Ishikawa (cell line): ENCODE measurements at regions not wholly inside any gene's neighbourhood (a gene's known extent, or its start where the extent isn't known, plus 50 kb on each side); places are given as distances from the start of the nearest gene placed in this dataset.

Experiments
- CEBPB ChIP-seq: IDR thresholded peaks from 2 replicates; pipeline ENCODE4 v1.6.1; 2012
- CREB1 ChIP-seq: IDR thresholded peaks from 2 replicates; pipeline ENCODE4 v1.6.1; 2012; ENCODE audit warnings: low read depth
- EGR1 ChIP-seq: IDR thresholded peaks from 2 replicates; pipeline ENCODE4 v1.6.1; 2012
- EP300 ChIP-seq: IDR thresholded peaks from 2 replicates; pipeline ENCODE4 v1.6.1; 2012; ENCODE audit warnings: borderline replicate concordance
- FOXM1 ChIP-seq: IDR thresholded peaks from 2 replicates; pipeline ENCODE4 v1.6.1; 2012; ENCODE audit warnings: low read depth, borderline replicate concordance
- MAX ChIP-seq: IDR thresholded peaks from 2 replicates; pipeline ENCODE4 v1.6.1; 2012
- NFIC ChIP-seq: IDR thresholded peaks from 2 replicates; pipeline ENCODE4 v1.6.1; 2012
- RAD21 ChIP-seq: IDR thresholded peaks from 2 replicates; pipeline ENCODE4 v1.6.1; 2012; ENCODE audit warnings: low read depth
- TAF1 ChIP-seq: IDR thresholded peaks from 2 replicates; pipeline ENCODE4 v1.6.1; 2012; ENCODE audit warnings: low read depth, mild to moderate bottlenecking
- TCF12 ChIP-seq: IDR thresholded peaks from 2 replicates; pipeline ENCODE4 v1.6.1; 2012; ENCODE audit warnings: low read depth
- TEAD4 ChIP-seq: IDR thresholded peaks from 2 replicates; pipeline ENCODE4 v1.6.1; 2012
- USF1 ChIP-seq: IDR thresholded peaks from 2 replicates; pipeline ENCODE4 v1.6.1; 2012
- YY1 ChIP-seq: IDR thresholded peaks from 2 replicates; pipeline ENCODE4 v1.6.1; 2012; ENCODE audit warnings: low read depth
- ZBTB7A ChIP-seq: IDR thresholded peaks from 2 replicates; pipeline ENCODE4 v1.6.1; 2012; ENCODE audit warnings: low read depth
- TF ChIP-seq, protein P1 (sequence below): IDR thresholded peaks from 2 replicates; pipeline ENCODE4 v1.6.1; 2012; ENCODE audit warnings: low read depth, mild to moderate bottlenecking

GRCh38 chr21:32888971-32889370 is 117.4 kb upstream of the PAXBP1 start:
- no peak for TF ChIP-seq NFIC
- no peak for TF ChIP-seq EGR1
- TF ChIP-seq RAD21: no peak
- no peak for TF ChIP-seq CREB1

DNA sequence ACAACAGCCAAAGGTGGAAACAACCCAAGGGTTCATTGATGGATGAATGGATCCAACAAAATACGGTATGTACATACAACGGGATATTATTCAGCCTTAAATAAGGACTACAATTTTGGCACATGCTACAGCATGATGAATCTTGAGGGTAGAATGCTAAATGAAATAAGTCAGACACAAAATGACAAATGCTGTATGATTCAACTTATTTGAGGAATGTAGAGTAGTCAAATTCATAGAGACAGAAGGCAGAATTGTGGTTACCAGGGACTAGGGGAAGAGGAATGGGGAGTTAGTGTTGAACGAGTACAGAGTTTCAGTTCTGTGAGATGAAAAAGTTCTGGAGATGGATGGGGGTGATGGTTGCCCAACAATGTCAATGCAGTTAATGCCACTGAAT is 118.0 kb upstream of the PAXBP1 start:
- TF ChIP-seq, protein P1, sequence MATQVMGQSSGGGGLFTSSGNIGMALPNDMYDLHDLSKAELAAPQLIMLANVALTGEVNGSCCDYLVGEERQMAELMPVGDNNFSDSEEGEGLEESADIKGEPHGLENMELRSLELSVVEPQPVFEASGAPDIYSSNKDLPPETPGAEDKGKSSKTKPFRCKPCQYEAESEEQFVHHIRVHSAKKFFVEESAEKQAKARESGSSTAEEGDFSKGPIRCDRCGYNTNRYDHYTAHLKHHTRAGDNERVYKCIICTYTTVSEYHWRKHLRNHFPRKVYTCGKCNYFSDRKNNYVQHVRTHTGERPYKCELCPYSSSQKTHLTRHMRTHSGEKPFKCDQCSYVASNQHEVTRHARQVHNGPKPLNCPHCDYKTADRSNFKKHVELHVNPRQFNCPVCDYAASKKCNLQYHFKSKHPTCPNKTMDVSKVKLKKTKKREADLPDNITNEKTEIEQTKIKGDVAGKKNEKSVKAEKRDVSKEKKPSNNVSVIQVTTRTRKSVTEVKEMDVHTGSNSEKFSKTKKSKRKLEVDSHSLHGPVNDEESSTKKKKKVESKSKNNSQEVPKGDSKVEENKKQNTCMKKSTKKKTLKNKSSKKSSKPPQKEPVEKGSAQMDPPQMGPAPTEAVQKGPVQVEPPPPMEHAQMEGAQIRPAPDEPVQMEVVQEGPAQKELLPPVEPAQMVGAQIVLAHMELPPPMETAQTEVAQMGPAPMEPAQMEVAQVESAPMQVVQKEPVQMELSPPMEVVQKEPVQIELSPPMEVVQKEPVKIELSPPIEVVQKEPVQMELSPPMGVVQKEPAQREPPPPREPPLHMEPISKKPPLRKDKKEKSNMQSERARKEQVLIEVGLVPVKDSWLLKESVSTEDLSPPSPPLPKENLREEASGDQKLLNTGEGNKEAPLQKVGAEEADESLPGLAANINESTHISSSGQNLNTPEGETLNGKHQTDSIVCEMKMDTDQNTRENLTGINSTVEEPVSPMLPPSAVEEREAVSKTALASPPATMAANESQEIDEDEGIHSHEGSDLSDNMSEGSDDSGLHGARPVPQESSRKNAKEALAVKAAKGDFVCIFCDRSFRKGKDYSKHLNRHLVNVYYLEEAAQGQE: no peak
- no peak for TF ChIP-seq EP300
- no peak for TF ChIP-seq CREB1
- TF ChIP-seq EGR1: no peak
- TF ChIP-seq NFIC: no peak
- TF ChIP-seq FOXM1: no peak
- TF ChIP-seq MAX: no peak
- no peak for TF ChIP-seq YY1
- no peak for TF ChIP-seq USF1
- no peak for TF ChIP-seq ZBTB7A
- TF ChIP-seq TAF1: no peak
- no peak for TF ChIP-seq CEBPB
- no peak for TF ChIP-seq RAD21
- no peak for TF ChIP-seq TEAD4
- TF ChIP-seq TCF12: no peak

- TF ChIP-seq EGR1 (no peak), YY1 (no peak), RAD21 (no peak), CEBPB (no peak), USF1 (no peak), MAX (no peak)
- TF ChIP-seq, protein P1: no peak
Observed at GRCh38 chr21:32894321-32894720, 122.8 kb upstream of the PAXBP1 start.

- no peak for TF ChIP-seq TCF12
- no peak for TF ChIP-seq ZBTB7A
- TF ChIP-seq EGR1: no peak
- no peak for TF ChIP-seq EP300
- no peak for TF ChIP-seq CEBPB
- no peak for TF ChIP-seq NFIC
- TF ChIP-seq, protein P1: no peak
Observed at GRCh38 chr21:32900814-32901213, 124.9 kb upstream of the OLIG2 start.

DNA sequence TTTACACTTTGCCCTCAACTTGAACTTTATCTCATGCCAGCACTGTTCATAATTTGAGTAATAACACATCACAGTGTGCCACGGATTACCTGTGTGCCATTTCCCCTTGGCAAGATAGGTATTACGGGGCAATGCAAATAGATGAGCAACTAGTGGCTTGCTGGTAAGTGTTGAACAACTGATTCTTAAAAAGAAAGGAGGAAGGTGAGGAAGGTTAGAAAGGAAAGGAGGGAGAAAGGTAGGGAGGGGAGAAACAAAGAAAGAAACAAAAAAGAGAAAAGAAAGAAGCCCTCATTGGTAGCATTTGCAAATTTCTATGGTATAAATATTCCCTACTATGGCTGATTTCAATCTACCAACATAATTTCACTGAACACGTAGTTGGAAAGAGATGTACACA is 118.2 kb upstream of the OLIG2 start:
- TF ChIP-seq EGR1 (no peak), ZBTB7A (no peak), TEAD4 (no peak), USF1 (no peak), CEBPB (no peak), EP300 (no peak), YY1 (no peak), NFIC (no peak)
- TF ChIP-seq, protein P1: no peak
